IMR-90 (cell line): ENCODE measurements at regions not wholly inside any gene's neighbourhood (a gene's known extent, or its start where the extent isn't known, plus 50 kb on each side); places are given as distances from the start of the nearest gene placed in this dataset.

ENCODE experiments used
- ATAC-seq: fragments of 200-7000 bp; cut with Tn5 transposase; 2 replicates; pipeline ENCODE4 v1.9.1; 2020; ENCODE audit warnings: low read depth, mild to moderate bottlenecking, moderate library complexity
- BruUV-seq: library from RNA; stranded (reverse); fragments of 400-500 nt; replicated peaks from 2 replicates; lab custom pipeline; 2021; lab: Mats Ljungman, UMichigan
- CTCF ChIA-PET: fragments of 300-600 bp; formaldehyde crosslinking; extraction: SDS; loops from one replicate; lab custom pipeline; 2021; ENCODE audit warnings: antibody characterized with exemption; lab: Yijun Ruan, JAX
- POLR2A ChIA-PET: fragments of 300-600 bp; sonication (Branson Sonifier 250); formaldehyde crosslinking; loops from one replicate; lab custom pipeline; 2022; ENCODE audit warnings: antibody characterized with exemption; ENCODE audit not compliant: unreplicated experiment; lab: Charles Lee
- DNase-seq: peaks from one replicate; pipeline ENCODE4 v3.0.0; 2013
- H2AFZ ChIP-seq: replicated peaks from 2 replicates; pipeline ENCODE3; 2013; ENCODE audit warnings: low read length, mild to moderate bottlenecking; ENCODE audit not compliant: poor library complexity
- H2AK5ac ChIP-seq: 2 replicates; pipeline ENCODE4 v1.6.1; 2013; ENCODE audit warnings: low read depth, low read length, inconsistent platforms
- H2AK9ac ChIP-seq: replicated peaks from 2 replicates; pipeline ENCODE3; 2013; ENCODE audit warnings: mild to moderate bottlenecking, low read depth, low read length, moderate library complexity; ENCODE audit not compliant: poor library complexity
- H2BK120ac ChIP-seq: 2 replicates; pipeline ENCODE4 v1.6.1; 2013; ENCODE audit warnings: low read depth, low read length, inconsistent platforms
- H2BK15ac ChIP-seq: 3 replicates; pipeline ENCODE4 v1.6.1; 2013; ENCODE audit warnings: low read depth, low read length, inconsistent platforms
- H2BK20ac ChIP-seq: 2 replicates; pipeline ENCODE4 v1.6.1; 2013; ENCODE audit warnings: low read depth, mild to moderate bottlenecking, inconsistent platforms, low read length, moderate library complexity
- H2BK5ac ChIP-seq: 2 replicates; pipeline ENCODE4 v1.6.1; 2013; ENCODE audit warnings: mild to moderate bottlenecking, low read depth, low read length, inconsistent platforms; ENCODE audit not compliant: poor library complexity, severe bottlenecking
- H3K14ac ChIP-seq: replicated peaks from 2 replicates; pipeline ENCODE4 v1.6.1; 2013; ENCODE audit warnings: low read depth, low read length, inconsistent platforms
- H3K18ac ChIP-seq: 2 replicates; pipeline ENCODE4 v1.6.1; 2013; ENCODE audit warnings: low read depth, low read length, control low read depth
- H3K23ac ChIP-seq: 2 replicates; pipeline ENCODE4 v1.6.1; 2013; ENCODE audit warnings: low read depth, low read length, inconsistent platforms
- H3K27ac ChIP-seq: 2 replicates; pipeline ENCODE4 v1.5.1; 2013; ENCODE audit warnings: mild to moderate bottlenecking, control low read depth, low read length; ENCODE audit not compliant: insufficient read depth
- H3K27me3 ChIP-seq: 2 replicates; pipeline ENCODE4 v1.6.1; 2013; ENCODE audit warnings: low read length; ENCODE audit not compliant: control insufficient read depth, insufficient read depth
- H3K36me3 ChIP-seq: 2 replicates; pipeline ENCODE4 v1.6.1; 2013; ENCODE audit warnings: low read length, mixed read lengths; ENCODE audit not compliant: control insufficient read depth, insufficient read depth
- H3K4ac ChIP-seq: 2 replicates; pipeline ENCODE4 v1.6.1; 2013; ENCODE audit warnings: low read depth, low read length, inconsistent platforms
- H3K4me1 ChIP-seq: 2 replicates; pipeline ENCODE4 v1.6.1; 2013; ENCODE audit warnings: low read length, mixed read lengths; ENCODE audit not compliant: control insufficient read depth, insufficient read depth
- H3K4me2 ChIP-seq: 2 replicates; pipeline ENCODE4 v1.6.1; 2013; ENCODE audit warnings: low read depth, mild to moderate bottlenecking, control low read depth, low read length, moderate library complexity
- H3K4me3 ChIP-seq: 2 replicates; pipeline ENCODE4 v1.5.1; 2013; ENCODE audit warnings: low read depth, mild to moderate bottlenecking, control low read depth, low read length, moderate library complexity; ENCODE audit not compliant: insufficient read depth
- H3K56ac ChIP-seq: 2 replicates; pipeline ENCODE4 v1.6.1; 2013; ENCODE audit warnings: low read length, inconsistent platforms; ENCODE audit not compliant: insufficient read depth; ENCODE audit errors: extremely low read depth
- H3K79me1 ChIP-seq, 2 experiments: 2 replicates each; pipeline ENCODE4 v1.6.1; 2013; ENCODE audit warnings: low read length in 2 of 2, inconsistent platforms in 1 of 2, low read depth in 1 of 2
- H3K9ac ChIP-seq: 2 replicates; pipeline ENCODE4 v1.6.1; 2013; ENCODE audit warnings: low read depth, low read length, control low read depth
- H3K9me1 ChIP-seq: 2 replicates; pipeline ENCODE4 v1.6.1; 2013; ENCODE audit warnings: low read length, inconsistent platforms; ENCODE audit not compliant: insufficient read depth
- H3K9me3 ChIP-seq: 2 replicates; pipeline ENCODE4 v1.6.1; 2013; ENCODE audit warnings: low read length; ENCODE audit not compliant: control insufficient read depth, insufficient read depth
- H4K20me1 ChIP-seq: 2 replicates; pipeline ENCODE4 v1.6.1; 2013; ENCODE audit warnings: low read length, inconsistent platforms; ENCODE audit not compliant: insufficient read depth
- H4K5ac ChIP-seq: 2 replicates; pipeline ENCODE4 v1.6.1; 2013; ENCODE audit warnings: mild to moderate bottlenecking, low read depth, low read length, control low read depth
- H4K8ac ChIP-seq, 2 experiments: 2 replicates each; pipeline ENCODE4 v1.6.1; 2013; ENCODE audit warnings: low read depth in 2 of 2, low read length in 2 of 2, control low read depth in 1 of 2, inconsistent platforms in 1 of 2
- H4K91ac ChIP-seq: 2 replicates; pipeline ENCODE4 v1.6.1; 2013; ENCODE audit warnings: low read depth, low read length, inconsistent platforms; ENCODE audit not compliant: insufficient read depth
- CHD1 ChIP-seq: IDR thresholded peaks from 2 replicates; pipeline ENCODE4 v1.6.1; 2012; ENCODE audit warnings: low read depth, low read length, improper control_type of control experiment
- FOS ChIP-seq: fragments of 150-350 bp; IDR thresholded peaks from 2 replicates; pipeline ENCODE4 v1.6.1; 2016; ENCODE audit warnings: low read depth, low read length
- MAZ ChIP-seq: IDR thresholded peaks from 2 replicates; pipeline ENCODE4 v1.6.1; 2012; ENCODE audit warnings: low read depth, mild to moderate bottlenecking, low read length, improper control_type of control experiment, moderate library complexity, borderline replicate concordance
- RAD21 ChIP-seq: IDR thresholded peaks from 2 replicates; pipeline ENCODE4 v1.6.1; 2012; ENCODE audit warnings: low read length, improper control_type of control experiment
- RFX5 ChIP-seq: IDR thresholded peaks from 2 replicates; pipeline ENCODE4 v1.8.0; 2012; ENCODE audit warnings: low read depth, mild to moderate bottlenecking, low read length, moderate library complexity
- SMC3 ChIP-seq: fragments of 150-350 bp; IDR thresholded peaks from 2 replicates; pipeline ENCODE4 v1.6.1; 2016; ENCODE audit warnings: low read depth, mild to moderate bottlenecking, antibody characterized with exemption, low read length, moderate library complexity
- WGBS, 2 experiments: methylation state at CpG; one replicate each; pipeline versions ENCODE4 v1.1.5 to v1.1.7; 2013; ENCODE audit warnings: missing lambda C conversion rate in 2 of 2; ENCODE audit not compliant: insufficient read length in 1 of 2; ENCODE audit errors: extremely low coverage in 2 of 2; 5-methylcytosine and 5-hydroxymethylcytosine counted together
- dilution Hi-C: fragments of 300-500 bp; cut with HindIII; formaldehyde crosslinking; loops from one replicate; pipeline ENCODE4 v1.14.3; 2018; ENCODE audit warnings: low sequenced_read_pairs; ENCODE audit not compliant: unreplicated experiment
- in situ Hi-C: fragments of 300-500 bp; cut with MboI; formaldehyde crosslinking; loops from 3 replicates; pipeline ENCODE4 v1.14.3; 2019; ENCODE audit warnings: low sequenced_read_pairs, inconsistent platforms, mixed read lengths
- intact Hi-C: fragments of 100-400 bp; cut with micrococcal nuclease; formaldehyde crosslinking; loops from 2 replicates; pipeline ENCODE4 v1.10.0; 2022
- TF ChIP-seq, protein P1 (sequence below): conservative IDR thresholded peaks from 2 replicates; pipeline ENCODE4 v1.5.1; 2012; ENCODE audit warnings: mild to moderate bottlenecking, low read depth, low read length, improper control_type of control experiment
- TF ChIP-seq, protein P2 (sequence below): fragments of 150-350 bp; IDR thresholded peaks from 2 replicates; pipeline ENCODE4 v1.6.1; 2016; ENCODE audit warnings: low read depth, mild to moderate bottlenecking, low read length, moderate library complexity, borderline replicate concordance

DNA sequence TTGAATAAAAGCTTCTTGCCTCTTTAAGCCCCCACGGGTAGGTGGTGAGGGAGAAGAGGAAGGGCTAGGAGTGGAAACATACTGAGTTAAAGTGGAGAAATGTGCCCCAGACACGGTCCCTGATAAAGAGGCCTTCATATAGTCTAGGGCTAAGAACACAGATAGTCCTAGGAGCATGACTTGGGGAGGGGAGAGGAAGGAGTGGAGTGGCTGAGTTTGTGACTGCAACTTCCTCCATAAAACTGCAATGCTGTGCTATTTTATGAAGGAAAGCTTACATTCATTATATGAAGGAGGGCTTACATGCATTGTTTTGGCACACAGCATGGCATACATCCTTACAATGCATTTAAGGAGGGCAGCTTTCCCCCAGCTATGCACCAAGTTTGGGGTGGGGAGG is 1129.4 kb upstream of the LRRTM3 start:
- H3K79me1 ChIP-seq = no peaks in the 10 kb centered on the region
- no peak overlapping the region for H3K23ac ChIP-seq
- H2BK5ac ChIP-seq = no peak overlapping the region
- H2BK20ac ChIP-seq = no peak overlapping the region
- no peaks in the 10 kb centered on the region for H3K9me1 ChIP-seq
- no peak for ATAC-seq
- intact Hi-C loops (no loop called here), dilution Hi-C loops (no loop called here), in situ Hi-C loops (no loop called here)
- H4K8ac ChIP-seq = no peak overlapping the region
- ChIA-PET CTCF (no interaction called here), POLR2A (no interaction called here)
- H3K9me3 ChIP-seq = peaks cover 6% of the 10 kb centered on the region
- no peak overlapping the region for H2BK15ac ChIP-seq
- no peaks in the 10 kb centered on the region for H4K20me1 ChIP-seq
- H3K56ac ChIP-seq = no peak overlapping the region
- H3K18ac ChIP-seq = no peak overlapping the region
- H4K5ac ChIP-seq = no peak overlapping the region
- no peaks in the 10 kb centered on the region for H3K4me1 ChIP-seq
- H2BK120ac ChIP-seq = no peak overlapping the region
- no peak overlapping the region for H3K4me3 ChIP-seq
- H3K4me2 ChIP-seq = no peak overlapping the region
- no peak overlapping the region for H2AK9ac ChIP-seq
- WGBS, 2 experiments = no CpG with 5 or more reads among the region's 2 CpGs
- H3K14ac ChIP-seq = no peak overlapping the region
- DNase-seq = no peak
- no peak overlapping the region for H4K91ac ChIP-seq
- H3K9ac ChIP-seq = no peak overlapping the region
- H3K36me3 ChIP-seq = no peaks in the 10 kb centered on the region
- no TSS peak for BruUV-seq
- H2AK5ac ChIP-seq = no peak overlapping the region
- no peak overlapping the region for H3K4ac ChIP-seq
- no peak overlapping the region for H2AFZ ChIP-seq
- TF ChIP-seq RFX5 (no peak), CHD1 (no peak), RAD21 (no peak), MAZ (no peak), FOS (no peak), SMC3 (no peak)
- TF ChIP-seq, protein P1, sequence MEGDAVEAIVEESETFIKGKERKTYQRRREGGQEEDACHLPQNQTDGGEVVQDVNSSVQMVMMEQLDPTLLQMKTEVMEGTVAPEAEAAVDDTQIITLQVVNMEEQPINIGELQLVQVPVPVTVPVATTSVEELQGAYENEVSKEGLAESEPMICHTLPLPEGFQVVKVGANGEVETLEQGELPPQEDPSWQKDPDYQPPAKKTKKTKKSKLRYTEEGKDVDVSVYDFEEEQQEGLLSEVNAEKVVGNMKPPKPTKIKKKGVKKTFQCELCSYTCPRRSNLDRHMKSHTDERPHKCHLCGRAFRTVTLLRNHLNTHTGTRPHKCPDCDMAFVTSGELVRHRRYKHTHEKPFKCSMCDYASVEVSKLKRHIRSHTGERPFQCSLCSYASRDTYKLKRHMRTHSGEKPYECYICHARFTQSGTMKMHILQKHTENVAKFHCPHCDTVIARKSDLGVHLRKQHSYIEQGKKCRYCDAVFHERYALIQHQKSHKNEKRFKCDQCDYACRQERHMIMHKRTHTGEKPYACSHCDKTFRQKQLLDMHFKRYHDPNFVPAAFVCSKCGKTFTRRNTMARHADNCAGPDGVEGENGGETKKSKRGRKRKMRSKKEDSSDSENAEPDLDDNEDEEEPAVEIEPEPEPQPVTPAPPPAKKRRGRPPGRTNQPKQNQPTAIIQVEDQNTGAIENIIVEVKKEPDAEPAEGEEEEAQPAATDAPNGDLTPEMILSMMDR = no peak
- TF ChIP-seq, protein P2, sequence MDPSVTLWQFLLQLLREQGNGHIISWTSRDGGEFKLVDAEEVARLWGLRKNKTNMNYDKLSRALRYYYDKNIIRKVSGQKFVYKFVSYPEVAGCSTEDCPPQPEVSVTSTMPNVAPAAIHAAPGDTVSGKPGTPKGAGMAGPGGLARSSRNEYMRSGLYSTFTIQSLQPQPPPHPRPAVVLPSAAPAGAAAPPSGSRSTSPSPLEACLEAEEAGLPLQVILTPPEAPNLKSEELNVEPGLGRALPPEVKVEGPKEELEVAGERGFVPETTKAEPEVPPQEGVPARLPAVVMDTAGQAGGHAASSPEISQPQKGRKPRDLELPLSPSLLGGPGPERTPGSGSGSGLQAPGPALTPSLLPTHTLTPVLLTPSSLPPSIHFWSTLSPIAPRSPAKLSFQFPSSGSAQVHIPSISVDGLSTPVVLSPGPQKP = no peak
- H3K27me3 ChIP-seq = no peaks in the 10 kb centered on the region
- H3K27ac ChIP-seq = no peak overlapping the region
